Progenitor cell of endocrine pancreas (in vitro differentiated cells): ENCODE measurements at regions not wholly inside any gene's neighbourhood (a gene's known extent, or its start where the extent isn't known, plus 50 kb on each side); places are given as distances from the start of the nearest gene placed in this dataset.
"Not testable (repeated sequence)": the region's sequence is repeated elsewhere in the genome, so short reads cannot be mapped to it uniquely, and the experiment has no call there.

Experiments
- DNase-seq: peaks from one replicate; pipeline ENCODE4 v3.0.0; 2021; ENCODE audit warnings: low spot score; ENCODE audit not compliant: unreplicated experiment
- H3K27ac Mint-ChIP-seq: 2 replicates; pipeline ENCODE4 v1.8.0; 2021; ENCODE audit warnings: mild to moderate bottlenecking, moderate library complexity, mixed read lengths
- H3K27me3 Mint-ChIP-seq: 2 replicates; pipeline ENCODE4 v1.8.0; 2021; ENCODE audit warnings: mixed read lengths
- H3K36me3 Mint-ChIP-seq: 2 replicates; pipeline ENCODE4 v1.8.0; 2022; ENCODE audit warnings: mixed read lengths; ENCODE audit not compliant: insufficient read depth
- H3K4me1 Mint-ChIP-seq: 2 replicates; pipeline ENCODE4 v1.8.0; 2021; ENCODE audit warnings: low read depth, mixed read lengths
- H3K4me3 Mint-ChIP-seq: 2 replicates; pipeline ENCODE4 v1.8.0; 2021; ENCODE audit warnings: low read depth, mild to moderate bottlenecking, moderate library complexity, mixed read lengths
- H3K9me3 Mint-ChIP-seq: 2 replicates; pipeline ENCODE4 v1.8.0; 2021; ENCODE audit warnings: low read depth, mixed read lengths
- CTCF ChIP-seq: fragments of 200-600 bp; sonication (generic); IDR thresholded peaks from one replicate; pipeline ENCODE4 v1.5.0; 2021; ENCODE audit warnings: antibody characterized with exemption, mild to moderate bottlenecking; ENCODE audit not compliant: unreplicated experiment

GRCh38 chr7:108662783-108663362 is 93.2 kb downstream of the DNAJB9 start:
- peaks cover 3% of the 10 kb centered on the region for H3K4me1 Mint-ChIP-seq
- no peak for DNase-seq
- no peaks in the 10 kb centered on the region for H3K36me3 Mint-ChIP-seq
- no peak overlapping the region for H3K27ac Mint-ChIP-seq
- peaks cover 4% of the 10 kb centered on the region for H3K27me3 Mint-ChIP-seq
- no peaks in the 10 kb centered on the region for H3K9me3 Mint-ChIP-seq
- H3K4me3 Mint-ChIP-seq = no peak overlapping the region
- TF ChIP-seq CTCF = no peak

GRCh38 chr7:108663701-108664100 is 94.0 kb downstream of the DNAJB9 start:
- Mint-ChIP-seq H3K4me3 (no peak overlapping the region), H3K27ac (no peak overlapping the region), H3K36me3 (no peaks in the 10 kb centered on the region), H3K9me3 (no peaks in the 10 kb centered on the region), H3K4me1 (no peaks in the 10 kb centered on the region), H3K27me3 (peaks cover 7% of the 10 kb centered on the region)
- no peak for DNase-seq
- TF ChIP-seq CTCF = no peak

- H3K27ac Mint-ChIP-seq = no peak overlapping the region
- no peak for TF ChIP-seq CTCF
Measured at GRCh38 chr7:108667216-108667615, 97.5 kb downstream of the DNAJB9 start.

GRCh38 chr7:108669958-108670357 is 100.3 kb downstream of the DNAJB9 start:
- no peak for TF ChIP-seq CTCF
- H3K27me3 Mint-ChIP-seq = peaks cover 6% of the 10 kb centered on the region
- DNase-seq = no peak
- peaks cover 8% of the 10 kb centered on the region for H3K9me3 Mint-ChIP-seq
- no peaks in the 10 kb centered on the region for H3K4me1 Mint-ChIP-seq
- no peaks in the 10 kb centered on the region for H3K36me3 Mint-ChIP-seq
- H3K4me3 Mint-ChIP-seq = no peak overlapping the region
- no peak overlapping the region for H3K27ac Mint-ChIP-seq

More at GRCh38 chr7:108667216-108667615, 97.5 kb downstream of the DNAJB9 start:
- no peak for DNase-seq
- H3K4me3 Mint-ChIP-seq = no peak overlapping the region
- peaks cover 6% of the 10 kb centered on the region for H3K27me3 Mint-ChIP-seq
- H3K36me3 Mint-ChIP-seq = no peaks in the 10 kb centered on the region
- no peaks in the 10 kb centered on the region for H3K4me1 Mint-ChIP-seq
- peaks cover 8% of the 10 kb centered on the region for H3K9me3 Mint-ChIP-seq

- H3K36me3 Mint-ChIP-seq, H3K27ac Mint-ChIP-seq, DNase-seq, H3K4me3 Mint-ChIP-seq, H3K27me3 Mint-ChIP-seq, H3K4me1 Mint-ChIP-seq: not testable (repeated sequence)
- H3K9me3 Mint-ChIP-seq = peaks cover 11% of the 10 kb centered on the region
Measured at GRCh38 chr7:108673699-108674098, 104.0 kb downstream of the DNAJB9 start.

GRCh38 chr7:108684629-108685028 is 115.0 kb downstream of the DNAJB9 start:
- no peak for TF ChIP-seq CTCF
- H3K36me3 Mint-ChIP-seq = no peaks in the 10 kb centered on the region

More at GRCh38 chr7:108684629-108685028, 115.0 kb downstream of the DNAJB9 start:
- Mint-ChIP-seq H3K4me3 (no peak overlapping the region), H3K9me3 (peaks cover 11% of the 10 kb centered on the region), H3K4me1 (peaks cover 3% of the 10 kb centered on the region), H3K27me3 (no peaks in the 10 kb centered on the region), H3K27ac (no peak overlapping the region)
- no peak for DNase-seq
